SHP77 treated with DMSO at 0.1 percent for 48 hours (cell line): ENCODE measurements at regions not wholly inside any gene's neighbourhood (a gene's known extent, or its start where the extent isn't known, plus 50 kb on each side); places are given as distances from the start of the nearest gene placed in this dataset.

Source experiments
- DNase-seq: peaks from one replicate; lab custom pipeline; 2025; lab: John Stamatoyannopoulos, UW

- DNase-seq, result peak; percentile 32
Measured at GRCh38 chr6:109295109-109295773, 87.0 kb downstream of the CD164 start.

- DNase-seq, result no peak
Measured at GRCh38 chr6:109292983-109293586, 89.2 kb downstream of the CD164 start.

DNA sequence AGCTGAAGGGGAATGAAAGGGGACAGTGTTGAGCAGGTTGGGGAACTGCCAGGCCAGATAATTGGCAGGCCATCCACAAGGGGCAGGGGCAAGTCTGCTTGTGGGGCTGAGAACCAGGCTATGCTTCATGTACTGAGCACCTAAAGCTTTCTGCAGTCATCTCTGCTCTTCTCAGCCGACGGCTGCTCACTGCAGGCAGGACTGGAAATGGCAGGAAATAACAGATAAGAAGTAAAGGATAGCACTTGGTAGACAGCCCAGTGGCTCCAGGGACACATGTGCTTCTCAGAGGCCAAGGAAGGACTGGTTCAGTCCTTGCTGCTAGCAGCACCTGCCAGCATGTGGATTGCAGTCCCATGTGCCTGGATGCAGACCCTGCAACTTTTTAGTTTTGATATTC lies 89.8 kb downstream of the CD164 start:
- no peak for DNase-seq

DNA sequence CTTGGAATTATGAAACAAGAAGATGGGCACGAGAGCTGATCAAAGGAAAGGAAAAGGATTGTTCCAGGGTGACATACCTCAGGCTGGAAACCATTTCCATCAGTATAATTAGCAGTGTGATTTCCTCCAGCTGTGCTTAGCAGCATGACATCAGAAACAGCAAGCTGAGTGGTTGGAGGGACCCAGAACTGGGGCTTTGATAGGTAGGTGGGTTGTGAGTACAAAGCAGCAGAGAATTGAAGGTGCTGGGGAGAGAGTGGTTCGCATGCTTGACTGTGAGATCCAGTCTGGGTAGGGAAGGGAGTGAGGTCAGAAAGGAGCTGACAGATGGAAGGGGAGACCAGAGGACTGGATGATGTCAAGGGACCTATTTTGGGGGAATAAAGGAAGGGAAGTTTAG lies 90.4 kb downstream of the CD164 start:
- DNase-seq, result no peak

- DNase-seq, result no peak
Measured at GRCh38 chr6:109290143-109290931, 91.9 kb downstream of the CD164 start.

DNA sequence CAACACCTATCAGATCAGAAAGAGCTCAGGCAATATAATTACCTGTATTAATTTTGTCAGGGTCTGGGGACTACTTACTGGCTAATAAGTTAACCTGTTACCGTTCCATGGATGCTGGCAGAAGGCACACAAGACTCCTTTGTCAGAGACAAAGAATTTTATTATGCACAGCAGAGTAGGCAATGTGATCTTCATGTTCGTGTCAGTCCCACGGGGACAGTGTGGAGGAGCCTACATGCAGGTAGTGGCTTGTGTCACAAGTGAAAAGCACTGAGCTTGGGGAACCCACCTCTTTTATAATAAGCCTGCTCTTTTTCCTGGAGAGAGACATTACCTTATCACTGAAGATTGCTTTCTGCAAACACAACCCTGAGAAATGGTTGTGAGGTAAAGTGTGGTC lies 96.9 kb downstream of the CD164 start:
- no peak for DNase-seq

DNA sequence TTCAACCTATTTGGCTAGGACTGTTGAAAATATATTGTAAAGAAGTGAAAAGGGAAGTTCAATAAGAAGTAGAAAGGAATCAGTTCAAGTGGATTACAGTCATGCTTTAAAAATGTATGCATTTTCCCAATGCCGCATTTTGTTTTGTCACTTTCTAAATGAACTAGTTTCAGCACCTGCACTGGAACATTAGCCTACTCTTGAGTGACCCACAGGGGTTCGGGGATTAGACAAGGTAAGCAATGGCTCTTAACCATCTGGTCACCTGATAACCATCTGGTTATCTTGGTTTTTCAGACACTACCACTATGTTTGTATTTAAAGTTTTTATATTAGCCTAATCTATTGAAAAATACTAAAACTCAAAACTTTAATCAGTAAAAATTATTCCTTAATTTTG lies 97.6 kb downstream of the CD164 start:
- no peak for DNase-seq

- DNase-seq, result no peak
Measured at GRCh38 chr6:109282756-109283155, 99.5 kb downstream of the CD164 start.

GRCh38 chr6:109279628-109280027 lies 102.6 kb downstream of the CD164 start:
- no peak for DNase-seq

DNA sequence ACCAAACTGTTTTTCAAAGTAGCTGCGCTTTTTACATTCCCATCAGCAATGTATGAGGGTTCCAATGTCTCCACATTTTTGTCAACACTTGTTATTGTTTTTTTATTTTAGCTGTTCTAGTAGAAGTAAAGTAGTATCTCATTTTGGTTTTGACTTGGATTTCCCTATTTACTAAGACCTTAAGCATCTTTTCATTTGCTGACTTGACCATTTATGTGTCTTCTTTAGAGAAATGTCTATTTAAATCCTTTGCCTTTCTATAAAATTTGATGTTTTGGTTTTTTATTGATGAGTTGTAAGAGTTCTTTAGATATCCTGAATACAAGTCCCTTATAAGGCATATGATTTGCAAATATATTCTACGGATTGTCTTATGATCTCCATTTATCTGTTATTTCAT lies 110.6 kb downstream of the CD164 start:
- DNase-seq, result no peak

GRCh38 chr6:109269953-109270517 lies 112.2 kb downstream of the CD164 start:
- DNase-seq, result no peak

DNA sequence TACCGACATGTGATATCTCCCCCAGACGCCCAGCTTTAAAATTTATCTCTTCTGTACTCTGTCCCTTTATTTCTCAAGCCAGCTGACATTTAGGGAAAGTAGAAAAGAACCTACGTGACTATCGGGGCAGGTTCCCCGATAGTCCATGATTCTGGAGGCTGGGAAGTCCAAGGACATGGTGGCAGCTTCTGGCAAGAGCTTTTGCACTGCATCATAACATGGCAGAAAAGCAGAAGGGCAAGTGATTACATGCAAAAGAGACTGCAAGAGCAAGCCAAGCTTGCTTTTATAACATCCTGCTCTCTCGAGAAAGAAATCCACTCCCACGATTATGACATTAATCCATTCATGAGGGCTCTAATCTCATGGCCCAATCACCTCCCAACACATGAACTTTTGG lies 113.2 kb downstream of the CD164 start:
- DNase-seq, result no peak

- DNase-seq, result no peak
Measured at GRCh38 chr6:109265530-109265929, 116.7 kb downstream of the CD164 start.

DNA sequence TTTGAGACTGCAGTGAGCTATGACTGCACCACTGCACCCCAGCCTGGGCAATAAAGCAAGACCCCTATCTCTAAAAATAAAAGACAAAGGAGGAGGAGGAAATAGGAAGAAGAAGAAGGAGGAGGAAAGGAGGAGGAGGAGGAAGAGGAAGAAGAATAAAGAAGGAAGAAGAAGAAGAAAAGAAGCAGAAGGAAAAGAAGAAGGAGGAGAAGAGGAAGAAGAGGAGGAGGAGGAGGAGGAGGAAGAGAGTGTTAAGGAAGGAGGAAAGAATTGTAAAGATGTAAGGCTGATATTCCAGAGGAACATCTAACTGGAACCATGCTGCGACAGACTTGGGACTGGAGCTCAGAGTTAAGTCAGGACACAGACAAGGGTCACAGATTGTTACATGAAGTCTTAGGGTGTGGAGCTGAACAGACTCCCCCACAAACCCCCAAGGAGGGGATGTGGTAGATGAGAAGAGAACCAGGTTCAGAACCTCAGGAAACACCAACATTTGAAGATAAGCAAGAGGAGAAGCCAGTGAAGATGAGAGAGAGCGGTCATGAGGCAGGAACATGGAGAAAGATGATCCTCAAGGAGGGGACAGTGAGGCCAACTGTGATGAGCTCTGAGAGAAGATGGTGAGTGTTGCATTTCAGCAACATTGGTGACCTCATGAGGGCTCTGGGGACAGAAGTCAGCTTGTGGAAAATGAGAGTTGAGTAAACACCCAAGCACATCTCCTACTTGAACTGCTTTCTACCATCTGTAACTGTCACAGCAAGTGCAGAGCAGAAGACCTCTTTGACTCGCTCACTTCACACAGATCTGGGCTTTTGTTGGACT lies 118.2 kb downstream of the CD164 start:
- no peak for DNase-seq

- no peak for DNase-seq
Measured at GRCh38 chr6:109262261-109262660, 120.0 kb downstream of the CD164 start.

- no peak for DNase-seq
Measured at GRCh38 chr6:109261811-109262210, 120.5 kb downstream of the CD164 start.

GRCh38 chr6:109260701-109261100 lies 121.6 kb downstream of the CD164 start:
- DNase-seq, result no peak

DNA sequence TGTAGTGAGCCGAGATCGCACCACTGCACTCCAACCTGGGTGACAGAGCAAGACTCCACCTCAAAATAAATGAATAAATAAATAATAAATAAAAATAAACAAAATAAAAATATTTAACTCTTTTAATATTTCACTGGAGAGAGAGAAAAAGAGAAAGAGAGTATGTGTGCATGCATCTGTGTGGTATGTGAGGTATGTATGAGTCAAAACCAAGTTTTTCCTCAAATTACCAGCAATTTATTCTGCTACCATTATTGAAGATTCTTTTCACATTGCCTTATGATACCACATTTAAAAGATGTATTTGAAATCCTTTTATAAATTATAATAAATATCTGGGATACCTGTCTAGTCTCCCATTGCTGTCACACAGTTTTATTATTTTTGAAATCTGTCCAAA lies 122.1 kb downstream of the CD164 start:
- no peak for DNase-seq

DNA sequence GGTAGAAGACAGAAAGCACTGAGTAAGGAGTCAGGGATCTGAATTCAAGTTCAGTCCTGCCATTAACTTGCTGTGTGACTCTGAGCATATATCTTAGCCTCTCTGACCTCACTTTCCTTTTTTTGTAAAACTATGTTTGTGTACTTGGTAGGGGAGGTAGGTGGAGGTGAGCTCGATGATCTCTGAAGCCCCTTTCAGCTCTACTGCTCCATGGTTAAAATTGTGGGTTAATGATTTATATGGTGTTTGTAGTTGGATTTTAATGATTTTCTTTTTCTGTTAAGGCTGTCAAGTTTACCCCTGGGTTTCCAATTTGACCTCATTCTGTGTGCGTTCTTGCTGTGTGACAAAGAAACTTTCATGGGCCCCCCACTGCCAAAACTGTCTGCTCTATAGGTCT lies 124.1 kb downstream of the CD164 start:
- DNase-seq, result no peak

DNA sequence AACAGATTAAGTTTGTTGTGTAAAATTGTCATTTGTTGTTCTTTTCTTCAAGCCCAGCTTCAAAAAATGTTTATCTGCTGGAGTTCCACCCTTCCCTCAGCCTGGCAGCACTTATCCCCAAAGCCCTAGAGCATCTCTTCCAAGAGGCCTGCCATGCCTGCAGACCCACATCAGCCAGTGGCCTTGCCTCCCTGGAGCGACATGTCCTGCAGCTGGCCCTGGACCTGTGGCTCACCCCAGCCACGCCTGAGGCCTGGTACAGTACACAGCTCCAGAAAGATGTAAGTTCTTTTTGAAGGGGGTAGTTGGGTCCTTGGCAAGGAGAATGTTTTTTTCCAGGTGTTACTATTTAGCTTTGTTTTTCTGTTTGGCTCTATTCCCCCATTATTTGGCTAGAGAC lies 124.8 kb downstream of the CD164 start:
- no peak for DNase-seq

DNA sequence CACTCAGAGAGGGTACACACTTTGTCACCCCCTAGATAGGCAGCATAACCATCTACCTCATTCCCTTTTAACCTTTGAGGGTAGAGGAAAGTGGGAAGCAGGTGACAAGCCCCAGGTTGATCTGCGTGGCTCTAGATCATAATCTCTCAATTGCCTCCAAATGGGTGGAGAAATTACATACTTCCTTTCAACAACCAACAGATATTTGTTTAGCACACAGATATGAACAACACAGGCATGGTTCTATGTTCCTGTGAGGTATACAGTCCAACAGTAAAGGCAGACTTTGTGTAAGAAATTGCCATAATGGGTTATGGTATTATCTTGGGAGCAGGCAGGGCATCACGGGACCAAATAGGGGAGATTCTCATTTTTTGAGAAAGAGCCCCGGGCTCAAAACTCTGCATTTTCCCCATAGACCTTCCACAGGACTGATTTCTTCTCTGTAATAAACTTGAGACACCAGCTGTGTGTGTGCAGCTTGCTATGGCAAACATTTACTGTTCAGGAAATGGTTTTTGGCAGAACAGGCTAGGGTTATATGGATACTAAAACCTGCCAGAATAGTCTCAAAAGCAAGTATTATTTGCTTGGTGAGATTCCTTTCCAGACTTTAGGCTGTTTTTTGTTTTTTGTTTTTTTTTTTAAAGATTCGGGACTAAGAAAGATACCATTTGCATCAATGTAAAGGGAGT lies 126.2 kb downstream of the CD164 start:
- peak; percentile 66 for DNase-seq

- no peak for DNase-seq
Measured at GRCh38 chr6:109255087-109255486, 127.2 kb downstream of the CD164 start.
